Skeletal muscle tissue (tissue), 3 donors: ENCODE measurements at regions not wholly inside any gene's neighbourhood (a gene's known extent, or its start where the extent isn't known, plus 50 kb on each side); places are given as distances from the start of the nearest gene placed in this dataset.

Source experiments
- H3K27ac ChIP-seq: one replicate; pipeline ENCODE4 v1.7.0; 2013; ENCODE audit warnings: mild to moderate bottlenecking, low read depth, low read length, inconsistent platforms
- H3K27me3 ChIP-seq, 3 donors: one replicate each; pipeline ENCODE4 v1.7.0; 2013; ENCODE audit warnings: low read length in 3 of 3; ENCODE audit not compliant: control insufficient read depth in 3 of 3, insufficient read depth in 3 of 3
- H3K36me3 ChIP-seq, 3 donors: one replicate each; pipeline ENCODE4 v1.7.0; 2013; ENCODE audit warnings: low read length in 3 of 3; ENCODE audit not compliant: control insufficient read depth in 3 of 3, insufficient read depth in 3 of 3
- H3K4me1 ChIP-seq, 3 donors: one replicate each; pipeline ENCODE4 v1.7.0; 2013; ENCODE audit warnings: low read length in 3 of 3, mild to moderate bottlenecking in 3 of 3; ENCODE audit not compliant: control insufficient read depth in 3 of 3, insufficient read depth in 3 of 3
- H3K4me3 ChIP-seq, 3 donors: one replicate each; pipeline ENCODE4 v1.7.0; 2013; ENCODE audit warnings: low read length in 3 of 3
- H3K9ac ChIP-seq, 3 donors: one replicate each; pipeline ENCODE4 v1.7.0; 2013; ENCODE audit warnings: low read length in 3 of 3, mild to moderate bottlenecking in 3 of 3, moderate library complexity in 2 of 3, low read depth in 1 of 3
- H3K9me3 ChIP-seq, 3 donors: one replicate each; pipeline ENCODE4 v1.7.0; 2013; ENCODE audit warnings: low read length in 3 of 3; ENCODE audit not compliant: control insufficient read depth in 3 of 3
- donor health status: Osteomylitis.

- Histone ChIP-seq H3K27me3 (no peaks in the 10 kb centered on the region), H3K27ac (peak overlapping the region; percentile 38), H3K36me3 (no peaks in the 10 kb centered on the region), H3K4me3 (no peak overlapping the region), H3K9ac (no peak overlapping the region), H3K4me1 (peaks cover 23 to 31% (median 27%) of the 10 kb centered on the region in 3 donors), H3K9me3 (no peaks in the 10 kb centered on the region)
Measured at GRCh38 chr9:91116211-91116610, 245.5 kb downstream of the AUH start.

DNA sequence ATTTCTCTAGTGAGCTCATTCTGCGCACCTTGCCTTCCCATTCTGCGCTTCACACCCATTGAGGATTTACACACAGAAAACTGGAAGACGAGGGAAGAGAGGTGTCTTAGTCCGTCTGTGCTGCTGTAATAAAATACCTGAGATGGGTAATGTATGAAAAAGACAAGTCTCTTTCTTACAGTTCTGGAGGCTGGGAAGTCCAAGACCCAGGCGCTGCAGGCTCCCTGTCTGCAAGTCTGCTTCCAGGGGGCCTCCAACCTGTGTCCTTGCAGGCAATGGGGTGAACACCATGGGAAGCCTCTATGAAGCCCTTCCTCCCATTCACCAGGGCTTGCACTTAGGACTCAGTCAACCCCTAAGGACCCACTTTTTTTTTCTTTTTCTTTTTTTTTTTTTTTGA lies 245.0 kb downstream of the AUH start:
- Histone ChIP-seq H3K4me1 (peaks cover 23 to 31% (median 27%) of the 10 kb centered on the region in 3 donors), H3K27ac (peak overlapping the region; percentile 81), H3K4me3 (no peak overlapping the region), H3K27me3 (no peaks in the 10 kb centered on the region), H3K36me3 (no peaks in the 10 kb centered on the region), H3K9ac (no peak overlapping the region), H3K9me3 (no peaks in the 10 kb centered on the region)

DNA sequence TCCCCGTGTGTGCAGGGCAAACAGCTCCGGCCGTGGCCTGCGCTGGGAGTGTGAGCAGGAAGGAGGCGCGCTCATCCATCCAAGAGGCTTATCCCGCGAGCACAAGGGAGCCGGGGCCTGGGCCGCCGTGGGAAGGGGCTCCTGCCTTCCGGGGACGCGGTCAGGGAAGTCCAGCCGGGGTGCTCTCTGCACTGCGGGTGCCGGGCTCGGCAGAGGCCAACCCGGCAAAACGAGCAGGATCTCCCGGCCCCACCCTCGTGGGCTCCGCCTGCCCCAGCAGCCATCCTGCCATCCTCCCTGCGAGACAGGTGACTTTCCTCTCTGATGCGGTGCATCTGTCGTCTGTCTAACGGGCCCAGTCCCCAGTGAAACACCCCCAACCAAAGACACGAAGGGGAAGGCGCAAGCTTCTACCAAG lies 244.2 kb downstream of the AUH start:
- H3K4me1 ChIP-seq = peaks cover 23 to 26% (median 24%) of the 10 kb centered on the region in 3 donors
- H3K4me3 ChIP-seq = peak overlapping the region; percentile 52 to 72 (median 65)
- H3K27ac ChIP-seq = peak overlapping the region; percentile 81
- peak overlapping the region; percentile 64 to 83 (median 79) for H3K9ac ChIP-seq
- H3K9me3 ChIP-seq = no peaks in the 10 kb centered on the region
- H3K36me3 ChIP-seq = no peaks in the 10 kb centered on the region
- no peaks in the 10 kb centered on the region for H3K27me3 ChIP-seq

- H3K4me3 ChIP-seq = peak overlapping the region; percentile 52 to 72 (median 65)
Measured at GRCh38 chr9:91117959-91118703, 243.6 kb downstream of the AUH start.

GRCh38 chr9:91118704-91119025 lies 243.1 kb downstream of the AUH start:
- H3K4me3 ChIP-seq = peak overlapping the region; percentile 52 to 72 (median 65)
- H3K27me3 ChIP-seq = no peaks in the 10 kb centered on the region
- H3K36me3 ChIP-seq = no peaks in the 10 kb centered on the region
- H3K4me1 ChIP-seq = peaks cover 20 to 26% (median 24%) of the 10 kb centered on the region in 3 donors
- H3K27ac ChIP-seq = peak overlapping the region; percentile 81
- H3K9me3 ChIP-seq = no peaks in the 10 kb centered on the region
- peak overlapping the region; percentile 69 to 83 (median 79) for H3K9ac ChIP-seq

More at GRCh38 chr9:91117959-91118703, 243.6 kb downstream of the AUH start:
- Histone ChIP-seq H3K36me3 (no peaks in the 10 kb centered on the region), H3K9ac (peak overlapping the region; percentile 69 to 83 (median 79)), H3K9me3 (no peaks in the 10 kb centered on the region), H3K27me3 (no peaks in the 10 kb centered on the region), H3K27ac (peak overlapping the region; percentile 81), H3K4me1 (peaks cover 20 to 26% (median 24%) of the 10 kb centered on the region in 3 donors)

DNA sequence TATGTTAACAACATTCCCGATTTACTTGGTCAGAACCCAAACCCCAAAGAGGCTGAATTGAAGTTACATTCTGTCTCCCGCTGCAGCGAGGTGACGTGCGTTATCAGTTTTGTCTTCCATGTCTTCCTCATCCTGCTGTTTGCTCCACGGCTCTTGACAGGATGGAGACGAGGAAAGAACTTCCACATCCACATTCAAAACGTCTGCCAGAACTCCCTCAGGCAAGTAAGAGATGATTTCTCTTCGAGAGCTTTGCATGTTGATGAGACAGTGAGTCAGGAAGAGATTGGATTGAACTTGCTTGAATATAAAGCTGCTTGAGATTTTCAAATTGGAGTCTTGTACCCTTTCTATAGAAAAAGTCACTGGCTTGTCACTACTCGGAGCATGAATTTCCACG lies 242.6 kb downstream of the AUH start:
- H3K9me3 ChIP-seq = no peaks in the 10 kb centered on the region
- peak overlapping the region in 1 of 3 donors; percentile 25 for H3K4me3 ChIP-seq
- H3K36me3 ChIP-seq = no peaks in the 10 kb centered on the region
- H3K27ac ChIP-seq = peak overlapping the region; percentile 81
- peak overlapping the region in 1 of 3 donors; percentile 17 for H3K9ac ChIP-seq
- H3K27me3 ChIP-seq = no peaks in the 10 kb centered on the region
- H3K4me1 ChIP-seq = peaks cover 20 to 26% (median 24%) of the 10 kb centered on the region in 3 donors

GRCh38 chr9:91119679-91120078 lies 242.0 kb downstream of the AUH start:
- Histone ChIP-seq H3K9me3 (no peaks in the 10 kb centered on the region), H3K4me1 (peaks cover 20 to 26% (median 24%) of the 10 kb centered on the region in 3 donors), H3K36me3 (no peaks in the 10 kb centered on the region), H3K27ac (peak overlapping the region; percentile 81), H3K9ac (peak overlapping the region in 1 of 3 donors; percentile 41), H3K4me3 (peak overlapping the region in 1 of 3 donors; percentile 9), H3K27me3 (no peaks in the 10 kb centered on the region)

- Histone ChIP-seq H3K9ac (peak overlapping the region in 2 of 3 donors; percentile 8 to 41), H3K27me3 (no peaks in the 10 kb centered on the region), H3K27ac (peak overlapping the region; percentile 81), H3K4me3 (no peak overlapping the region), H3K9me3 (no peaks in the 10 kb centered on the region), H3K36me3 (no peaks in the 10 kb centered on the region), H3K4me1 (peaks cover 20 to 26% (median 24%) of the 10 kb centered on the region in 3 donors)
Measured at GRCh38 chr9:91120200-91120599, 241.5 kb downstream of the AUH start.

- no peak overlapping the region for H3K27ac ChIP-seq
- peaks cover 17 to 23% (median 17%) of the 10 kb centered on the region in 3 donors for H3K4me1 ChIP-seq
- H3K9ac ChIP-seq = no peak overlapping the region
- H3K36me3 ChIP-seq = no peaks in the 10 kb centered on the region
- H3K4me3 ChIP-seq = no peak overlapping the region
- no peaks in the 10 kb centered on the region for H3K27me3 ChIP-seq
- H3K9me3 ChIP-seq = no peaks in the 10 kb centered on the region
Measured at GRCh38 chr9:91122755-91123154, 239.0 kb downstream of the AUH start.

- no peak overlapping the region for H3K9ac ChIP-seq
- no peaks in the 10 kb centered on the region for H3K9me3 ChIP-seq
- H3K4me1 ChIP-seq = no peaks in the 10 kb centered on the region
- H3K27ac ChIP-seq = no peak overlapping the region
- no peaks in the 10 kb centered on the region for H3K36me3 ChIP-seq
- H3K4me3 ChIP-seq = no peak overlapping the region
- H3K27me3 ChIP-seq = no peaks in the 10 kb centered on the region
Measured at GRCh38 chr9:91126761-91127445, 234.8 kb downstream of the AUH start.
